Osteocyte (in vitro differentiated cells): ENCODE measurements at regions not wholly inside any gene's neighbourhood (a gene's known extent, or its start where the extent isn't known, plus 50 kb on each side); places are given as distances from the start of the nearest gene placed in this dataset.

Experiments used
- DNase-seq: peaks from one replicate; pipeline ENCODE4 v3.0.0; 2021; ENCODE audit warnings: mixed read lengths; ENCODE audit not compliant: unreplicated experiment; ENCODE audit errors: extremely low spot score
- H3K27ac Mint-ChIP-seq: one replicate; pipeline ENCODE4 v1.8.0; 2021; ENCODE audit warnings: mild to moderate bottlenecking, mixed read lengths; ENCODE audit not compliant: unreplicated experiment
- H3K27me3 Mint-ChIP-seq: one replicate; pipeline ENCODE4 v1.8.0; 2021; ENCODE audit warnings: mixed read lengths; ENCODE audit not compliant: unreplicated experiment
- H3K36me3 Mint-ChIP-seq: one replicate; pipeline ENCODE4 v1.8.0; 2021; ENCODE audit warnings: mixed read lengths; ENCODE audit not compliant: unreplicated experiment
- H3K4me1 Mint-ChIP-seq: one replicate; pipeline ENCODE4 v1.8.0; 2021; ENCODE audit warnings: mixed read lengths; ENCODE audit not compliant: unreplicated experiment
- H3K4me3 Mint-ChIP-seq: one replicate; pipeline ENCODE4 v1.8.0; 2021; ENCODE audit warnings: mild to moderate bottlenecking, moderate library complexity, mixed read lengths; ENCODE audit not compliant: unreplicated experiment
- H3K9me3 Mint-ChIP-seq: one replicate; pipeline ENCODE4 v1.8.0; 2021; ENCODE audit warnings: mixed read lengths; ENCODE audit not compliant: unreplicated experiment
- TF ChIP-seq, protein P1 (sequence below): fragments of 200-600 bp; sonication (generic); IDR thresholded peaks from 2 replicates; pipeline ENCODE4 v1.5.0; 2021; ENCODE audit warnings: antibody characterized with exemption, mild to moderate bottlenecking, moderate library complexity

DNA sequence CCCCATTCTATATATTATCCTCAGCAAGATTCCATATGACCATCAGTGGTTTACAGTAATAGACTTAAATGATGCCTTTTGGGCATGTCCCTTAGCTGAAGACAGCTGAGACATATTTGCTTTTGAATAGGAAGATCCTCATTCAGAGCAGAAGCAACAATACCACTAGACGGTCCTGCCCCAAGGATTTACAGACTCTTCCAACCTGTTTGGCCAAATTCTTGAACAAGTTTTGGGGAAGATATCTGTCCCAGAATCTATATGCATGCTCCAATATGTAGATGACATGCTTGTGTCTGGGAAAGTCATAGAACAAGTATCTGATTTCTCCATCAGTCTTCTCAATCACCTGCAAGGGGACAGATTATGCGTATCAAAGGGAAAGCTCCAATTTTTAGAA lies 137.1 kb upstream of the RMP24 start:
- no peaks in the 10 kb centered on the region for H3K36me3 Mint-ChIP-seq
- no peak for DNase-seq
- H3K9me3 Mint-ChIP-seq = peaks cover 13% of the 10 kb centered on the region
- H3K27me3 Mint-ChIP-seq = peaks cover 41% of the 10 kb centered on the region
- no peaks in the 10 kb centered on the region for H3K4me1 Mint-ChIP-seq
- TF ChIP-seq, protein P1, sequence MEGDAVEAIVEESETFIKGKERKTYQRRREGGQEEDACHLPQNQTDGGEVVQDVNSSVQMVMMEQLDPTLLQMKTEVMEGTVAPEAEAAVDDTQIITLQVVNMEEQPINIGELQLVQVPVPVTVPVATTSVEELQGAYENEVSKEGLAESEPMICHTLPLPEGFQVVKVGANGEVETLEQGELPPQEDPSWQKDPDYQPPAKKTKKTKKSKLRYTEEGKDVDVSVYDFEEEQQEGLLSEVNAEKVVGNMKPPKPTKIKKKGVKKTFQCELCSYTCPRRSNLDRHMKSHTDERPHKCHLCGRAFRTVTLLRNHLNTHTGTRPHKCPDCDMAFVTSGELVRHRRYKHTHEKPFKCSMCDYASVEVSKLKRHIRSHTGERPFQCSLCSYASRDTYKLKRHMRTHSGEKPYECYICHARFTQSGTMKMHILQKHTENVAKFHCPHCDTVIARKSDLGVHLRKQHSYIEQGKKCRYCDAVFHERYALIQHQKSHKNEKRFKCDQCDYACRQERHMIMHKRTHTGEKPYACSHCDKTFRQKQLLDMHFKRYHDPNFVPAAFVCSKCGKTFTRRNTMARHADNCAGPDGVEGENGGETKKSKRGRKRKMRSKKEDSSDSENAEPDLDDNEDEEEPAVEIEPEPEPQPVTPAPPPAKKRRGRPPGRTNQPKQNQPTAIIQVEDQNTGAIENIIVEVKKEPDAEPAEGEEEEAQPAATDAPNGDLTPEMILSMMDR = no peak
- H3K27ac Mint-ChIP-seq = no peak overlapping the region
- no peak overlapping the region for H3K4me3 Mint-ChIP-seq

DNA sequence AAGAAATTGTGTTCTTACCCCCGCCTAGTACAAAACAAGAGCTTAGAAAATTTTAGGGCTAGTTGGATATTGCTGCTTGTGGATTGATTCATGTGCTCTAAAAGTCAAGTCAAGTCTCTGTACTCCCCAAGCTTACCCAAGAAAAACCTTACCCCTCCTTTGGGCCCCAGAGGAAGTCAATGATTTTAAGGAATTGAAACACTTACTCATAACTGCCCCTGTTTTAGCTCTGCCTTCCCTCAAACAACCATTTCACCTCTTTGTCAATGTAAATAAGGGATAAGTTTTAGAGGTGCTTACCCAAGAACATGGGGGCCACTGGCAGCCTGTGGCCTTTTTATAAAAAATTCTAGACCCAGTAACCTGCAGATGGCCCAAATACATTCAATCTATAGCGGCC lies 136.6 kb upstream of the RMP24 start:
- Mint-ChIP-seq H3K27ac (no peak overlapping the region), H3K4me1 (no peaks in the 10 kb centered on the region), H3K36me3 (no peaks in the 10 kb centered on the region), H3K27me3 (peaks cover 45% of the 10 kb centered on the region), H3K9me3 (peaks cover 13% of the 10 kb centered on the region), H3K4me3 (no peak overlapping the region)
- TF ChIP-seq, protein P1 = no peak
- DNase-seq = no peak

DNA sequence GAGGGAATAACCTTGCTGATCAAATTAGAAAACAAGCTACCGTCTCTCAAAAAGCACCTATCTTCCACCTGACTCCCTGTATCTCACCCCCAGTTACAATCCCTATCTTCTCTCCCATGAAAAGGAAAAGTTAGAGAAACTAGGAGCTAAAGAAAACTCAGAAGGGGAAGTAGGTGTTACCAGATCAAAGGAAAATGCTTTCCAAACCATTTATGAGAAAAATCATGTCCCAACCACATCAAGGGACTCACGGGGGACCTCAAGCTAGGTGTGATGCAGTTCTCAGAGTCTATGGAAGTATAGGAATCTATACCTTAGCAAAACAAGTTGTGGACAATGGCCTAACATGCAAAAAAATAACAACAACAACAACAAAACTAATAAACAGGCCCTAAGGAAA lies 135.5 kb upstream of the RMP24 start:
- Mint-ChIP-seq H3K36me3 (no peaks in the 10 kb centered on the region), H3K9me3 (peaks cover 10% of the 10 kb centered on the region), H3K4me1 (no peaks in the 10 kb centered on the region), H3K4me3 (no peak overlapping the region), H3K27ac (no peak overlapping the region), H3K27me3 (peaks cover 47% of the 10 kb centered on the region)
- no peak for DNase-seq
- TF ChIP-seq, protein P1 = no peak

DNA sequence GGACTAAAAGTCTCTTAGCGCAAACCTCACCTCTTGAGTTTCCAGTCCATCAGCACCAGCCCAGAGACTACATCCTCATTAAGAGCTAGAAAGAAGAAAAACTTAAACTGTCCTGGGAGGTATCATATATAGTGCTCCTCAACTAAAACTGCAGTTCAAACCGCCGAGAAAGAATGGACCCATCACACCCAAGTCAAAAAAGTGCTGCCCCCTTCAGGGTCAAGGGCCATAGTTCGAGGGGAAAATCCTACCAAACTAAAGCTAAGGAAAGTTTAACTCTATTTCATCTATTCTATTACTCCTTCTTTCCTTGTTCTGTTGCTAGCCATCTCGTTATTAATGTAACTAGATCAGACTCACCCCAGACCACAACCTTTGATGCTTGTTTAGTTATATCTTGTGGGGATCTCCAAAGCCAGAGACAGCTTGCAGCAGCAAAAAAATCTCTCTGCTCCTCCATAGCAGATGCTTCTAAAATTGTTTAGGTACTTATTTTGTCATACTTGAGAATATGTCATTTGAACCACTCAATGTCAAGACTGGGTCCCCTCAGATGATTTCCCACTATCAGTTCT lies 134.5 kb upstream of the RMP24 start:
- no peaks in the 10 kb centered on the region for H3K36me3 Mint-ChIP-seq
- no peak overlapping the region for H3K27ac Mint-ChIP-seq
- no peak overlapping the region for H3K4me3 Mint-ChIP-seq
- no peaks in the 10 kb centered on the region for H3K4me1 Mint-ChIP-seq
- peaks cover 49% of the 10 kb centered on the region for H3K27me3 Mint-ChIP-seq
- no peaks in the 10 kb centered on the region for H3K9me3 Mint-ChIP-seq
- TF ChIP-seq, protein P1 = no peak
- peak; percentile 8 for DNase-seq

DNA sequence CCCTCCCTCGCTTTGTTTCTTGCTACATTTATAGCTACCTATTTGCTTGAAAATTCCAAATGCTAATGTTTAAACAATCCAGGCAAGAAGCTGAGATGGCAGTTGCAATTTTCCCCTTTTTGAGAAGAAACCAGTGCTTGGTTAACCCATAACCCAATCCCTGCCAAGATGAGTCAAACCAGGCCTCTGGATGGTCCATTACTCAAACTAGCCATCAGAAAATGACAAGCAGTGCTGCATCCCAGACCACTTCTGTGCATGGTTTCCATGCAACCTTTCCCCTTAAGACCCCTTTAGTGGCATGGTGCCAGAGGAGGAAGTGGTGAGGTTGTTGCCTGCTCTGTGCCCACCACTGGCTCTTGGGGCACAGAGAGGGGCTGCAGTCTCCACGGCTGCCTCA lies 131.2 kb upstream of the RMP24 start:
- TF ChIP-seq, protein P1 = no peak
- no peaks in the 10 kb centered on the region for H3K4me1 Mint-ChIP-seq
- DNase-seq = no peak
- H3K4me3 Mint-ChIP-seq = no peak overlapping the region
- H3K27ac Mint-ChIP-seq = no peak overlapping the region
- no peaks in the 10 kb centered on the region for H3K36me3 Mint-ChIP-seq
- H3K27me3 Mint-ChIP-seq = peaks cover 44% of the 10 kb centered on the region
- H3K9me3 Mint-ChIP-seq = no peaks in the 10 kb centered on the region
